ENCODE measurements at regions not wholly inside any gene's neighbourhood (a gene's known extent, or its start where the extent isn't known, plus 50 kb on each side); places are given as distances from the start of the nearest gene placed in this dataset.

DNA sequence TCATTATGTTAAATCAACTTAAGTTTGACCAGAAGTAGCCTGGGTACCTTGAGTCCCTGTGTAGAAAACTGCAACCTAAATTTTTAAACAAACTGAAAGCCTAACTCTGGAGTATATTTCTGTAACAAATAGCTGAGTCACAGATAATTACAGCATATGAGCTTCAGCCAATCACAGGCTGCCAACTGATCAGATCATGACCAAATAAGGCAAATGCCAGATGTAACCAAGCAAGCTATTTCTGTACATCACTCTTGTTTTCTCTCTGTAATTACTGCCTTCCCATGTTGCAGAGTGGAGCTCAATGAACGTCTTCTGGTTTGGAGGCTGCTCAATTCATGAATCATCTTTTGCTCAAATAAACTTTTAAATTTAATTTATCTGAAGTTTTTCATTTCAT, 980.9 kb upstream of the DIAPH2 start:
- Histone ChIP-seq H3K36me3 (replicated peaks in 1 of 2) (no peaks in the 10 kb centered on the region), H3K27me3 (no peaks in the 10 kb centered on the region), H3K4me3 (no peak overlapping the region), H3K9me3 (replicated peaks in 1 of 3) (no peaks in the 10 kb centered on the region), H3K27ac (no peak overlapping the region), H3K4me1 (replicated peaks in 1 of 2) (no peaks in the 10 kb centered on the region)
- intact Hi-C loops (cut with DNase I): no loop called here
- TF ChIP-seq, protein P1, sequence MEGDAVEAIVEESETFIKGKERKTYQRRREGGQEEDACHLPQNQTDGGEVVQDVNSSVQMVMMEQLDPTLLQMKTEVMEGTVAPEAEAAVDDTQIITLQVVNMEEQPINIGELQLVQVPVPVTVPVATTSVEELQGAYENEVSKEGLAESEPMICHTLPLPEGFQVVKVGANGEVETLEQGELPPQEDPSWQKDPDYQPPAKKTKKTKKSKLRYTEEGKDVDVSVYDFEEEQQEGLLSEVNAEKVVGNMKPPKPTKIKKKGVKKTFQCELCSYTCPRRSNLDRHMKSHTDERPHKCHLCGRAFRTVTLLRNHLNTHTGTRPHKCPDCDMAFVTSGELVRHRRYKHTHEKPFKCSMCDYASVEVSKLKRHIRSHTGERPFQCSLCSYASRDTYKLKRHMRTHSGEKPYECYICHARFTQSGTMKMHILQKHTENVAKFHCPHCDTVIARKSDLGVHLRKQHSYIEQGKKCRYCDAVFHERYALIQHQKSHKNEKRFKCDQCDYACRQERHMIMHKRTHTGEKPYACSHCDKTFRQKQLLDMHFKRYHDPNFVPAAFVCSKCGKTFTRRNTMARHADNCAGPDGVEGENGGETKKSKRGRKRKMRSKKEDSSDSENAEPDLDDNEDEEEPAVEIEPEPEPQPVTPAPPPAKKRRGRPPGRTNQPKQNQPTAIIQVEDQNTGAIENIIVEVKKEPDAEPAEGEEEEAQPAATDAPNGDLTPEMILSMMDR (IDR thresholded peaks at IDR 0.05): no peak
- no peak for TF ChIP-seq POLR2A (IDR thresholded peaks at IDR 0.05)
- WGBS, 4 donors: 51 to 68% (median 63%) methylated on average over 1 of the region's 1 CpG
- DNase-seq: no peak

DNA sequence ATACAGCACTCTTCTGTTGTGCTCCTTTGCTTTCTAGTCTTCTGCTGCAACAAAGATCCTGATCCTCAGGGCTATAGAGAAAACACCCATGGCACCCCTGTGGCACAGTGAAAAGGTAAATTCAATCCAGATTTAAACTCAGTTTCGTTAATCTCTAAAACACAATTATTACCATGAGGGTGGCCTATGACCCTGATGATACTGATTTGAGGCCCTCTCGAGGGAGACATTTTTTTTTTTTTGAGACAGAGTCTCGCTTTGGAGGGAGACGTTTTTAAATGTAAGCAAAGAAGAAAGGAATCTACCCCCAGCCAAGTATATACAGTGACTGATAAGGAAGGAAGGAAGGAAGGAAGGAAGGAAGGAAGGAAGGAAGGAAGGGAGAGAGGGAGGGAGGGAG, 967.8 kb upstream of the DIAPH2 start:
- peaks cover 9% of the 10 kb centered on the region for H3K27me3 ChIP-seq
- no peak overlapping the region for H3K4me3 ChIP-seq
- intact Hi-C loops (cut with DNase I): no loop called here
- H3K4me1 ChIP-seq (replicated peaks in 1 of 2): no peaks in the 10 kb centered on the region
- whole genome bisulfite sequencing, 4 donors: 60 to 81% (median 75%) methylated on average over 4 of the region's 4 CpGs
- no peaks in the 10 kb centered on the region for H3K36me3 ChIP-seq (replicated peaks in 1 of 2)
- DNase-seq: no peak
- H3K9me3 ChIP-seq (replicated peaks in 1 of 3): no peaks in the 10 kb centered on the region
- TF ChIP-seq, protein P1 (IDR thresholded peaks at IDR 0.05): no peak
- TF ChIP-seq POLR2A (IDR thresholded peaks at IDR 0.05): no peak
- no peak overlapping the region for H3K27ac ChIP-seq

DNA sequence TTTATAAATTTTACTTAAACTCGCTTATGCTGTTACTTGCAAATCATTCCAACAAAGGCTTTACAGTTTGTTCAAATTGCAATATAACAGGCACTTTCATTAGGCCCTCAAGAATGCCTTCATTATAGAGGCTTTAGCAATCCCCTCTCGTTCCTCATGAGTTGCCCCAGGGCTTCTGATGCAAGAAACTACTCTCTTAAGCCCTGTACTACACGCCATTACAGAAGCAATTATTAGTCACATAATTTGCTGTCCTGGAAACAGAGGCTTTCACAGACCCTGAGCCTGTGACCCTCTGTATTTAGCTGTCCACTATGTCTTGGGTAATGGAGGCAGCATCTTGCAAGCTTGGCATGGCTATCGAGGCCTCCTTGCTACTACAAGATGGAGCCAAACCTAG, 965.9 kb upstream of the DIAPH2 start:
- DNase-seq: no peak
- 62 to 80% (median 74%) methylated on average over 3 to 4 of the region's 4 CpGs for WGBS, 4 donors
- H3K27ac ChIP-seq: no peak overlapping the region
- H3K27me3 ChIP-seq: peaks cover 9% of the 10 kb centered on the region
- H3K9me3 ChIP-seq (replicated peaks in 1 of 3): no peaks in the 10 kb centered on the region
- H3K4me1 ChIP-seq (replicated peaks in 1 of 2): no peaks in the 10 kb centered on the region
- intact Hi-C loops (cut with DNase I): no loop called here
- no peak for TF ChIP-seq POLR2A (IDR thresholded peaks at IDR 0.05)
- TF ChIP-seq, protein P1 (IDR thresholded peaks at IDR 0.05): no peak
- no peaks in the 10 kb centered on the region for H3K36me3 ChIP-seq (replicated peaks in 1 of 2)
- no peak overlapping the region for H3K4me3 ChIP-seq

DNA sequence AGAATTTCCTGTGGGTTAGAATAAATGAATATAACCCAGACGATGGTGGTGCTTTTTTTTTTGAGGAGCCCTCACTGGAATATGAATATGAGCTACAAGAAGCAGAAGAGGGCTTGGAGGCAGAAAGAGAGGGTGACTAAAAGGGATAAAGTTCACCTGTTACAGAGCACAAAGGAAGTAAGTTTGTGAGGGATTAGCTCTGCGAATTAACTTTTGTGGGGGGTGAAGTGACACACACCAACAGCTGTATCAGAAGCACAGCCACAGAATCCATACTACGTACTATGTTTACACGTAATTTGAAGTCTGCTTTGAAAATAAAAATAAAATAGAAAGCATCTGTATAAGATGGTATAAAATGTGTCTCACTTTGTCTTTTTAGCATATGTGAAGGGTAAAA, 963.6 kb upstream of the DIAPH2 start:
- TF ChIP-seq, protein P1 (IDR thresholded peaks at IDR 0.05): no peak
- no peak for TF ChIP-seq POLR2A (IDR thresholded peaks at IDR 0.05)
- H3K36me3 ChIP-seq (replicated peaks in 1 of 2): no peaks in the 10 kb centered on the region
- intact Hi-C loops (cut with DNase I): no loop called here
- H3K27me3 ChIP-seq: peaks cover 9% of the 10 kb centered on the region
- no peaks in the 10 kb centered on the region for H3K4me1 ChIP-seq (replicated peaks in 1 of 2)
- WGBS, 4 donors: 63 to 72% (median 70%) methylated on average over 4 of the region's 4 CpGs
- DNase-seq: no peak
- no peak overlapping the region for H3K27ac ChIP-seq
- H3K4me3 ChIP-seq: no peak overlapping the region
- H3K9me3 ChIP-seq (replicated peaks in 1 of 3): no peaks in the 10 kb centered on the region

Measured in adrenal gland (tissue), 9 donors.